Neural progenitor cell (in vitro differentiated cells): ENCODE measurements at regions not wholly inside any gene's neighbourhood (a gene's known extent, or its start where the extent isn't known, plus 50 kb on each side); places are given as distances from the start of the nearest gene placed in this dataset.

Source experiments
- DNase-seq: peaks from one replicate; pipeline ENCODE4 v3.0.0-alpha.2; 2016; ENCODE audit warnings: low spot score
- H2AFZ ChIP-seq: fragments of 200-600 bp; sonication (generic); replicated peaks from 2 replicates; pipeline ENCODE4 v1.6.1; 2016; ENCODE audit warnings: antibody characterized with exemption
- H3F3A ChIP-seq: fragments of 200-600 bp; sonication (generic); 2 replicates; pipeline ENCODE4 v1.6.1; 2016; ENCODE audit warnings: antibody characterized with exemption, low read depth
- H3K27ac ChIP-seq: fragments of 200-600 bp; sonication (generic); 2 replicates; pipeline ENCODE4 v1.5.1; 2016; ENCODE audit warnings: mild to moderate bottlenecking
- H3K27me3 ChIP-seq: fragments of 200-600 bp; sonication (generic); 2 replicates; pipeline ENCODE4 v1.6.1; 2016; ENCODE audit warnings: mild to moderate bottlenecking, moderate library complexity
- H3K36me3 ChIP-seq: fragments of 200-600 bp; sonication (generic); 2 replicates; pipeline ENCODE4 v1.5.1; 2016
- H3K4me1 ChIP-seq: fragments of 200-600 bp; sonication (generic); 2 replicates; pipeline ENCODE4 v1.6.1; 2016; ENCODE audit warnings: mixed run types
- H3K4me2 ChIP-seq: fragments of 200-600 bp; sonication (generic); 2 replicates; pipeline ENCODE4 v1.6.1; 2016
- H3K4me3 ChIP-seq: fragments of 200-600 bp; sonication (generic); 2 replicates; pipeline ENCODE4 v1.5.1; 2016
- H3K79me2 ChIP-seq: fragments of 200-600 bp; sonication (generic); 2 replicates; pipeline ENCODE4 v1.6.1; 2016; ENCODE audit warnings: low read depth
- H3K9ac ChIP-seq: fragments of 200-600 bp; sonication (generic); 2 replicates; pipeline ENCODE4 v1.6.1; 2016
- H3K9me3 ChIP-seq: fragments of 200-600 bp; sonication (generic); 2 replicates; pipeline ENCODE4 v1.5.1; 2016; ENCODE audit warnings: low read depth
- H4K20me1 ChIP-seq: fragments of 200-600 bp; sonication (generic); 2 replicates; pipeline ENCODE4 v1.6.1; 2016; ENCODE audit warnings: low read depth
- H3K27ac Mint-ChIP-seq: 3 replicates; pipeline ENCODE4 v1.8.0; 2021; ENCODE audit warnings: mixed read lengths
- H3K27me3 Mint-ChIP-seq: 2 replicates; pipeline ENCODE4 v1.8.0; 2022; ENCODE audit warnings: low read depth, mild to moderate bottlenecking, inconsistent platforms, moderate library complexity, mixed read lengths; ENCODE audit not compliant: insufficient read depth
- H3K36me3 Mint-ChIP-seq: 3 replicates; pipeline ENCODE4 v1.8.0; 2021; ENCODE audit warnings: mixed read lengths
- H3K4me1 Mint-ChIP-seq: 3 replicates; pipeline ENCODE4 v1.8.0; 2021; ENCODE audit warnings: mixed read lengths
- H3K4me3 Mint-ChIP-seq: 3 replicates; pipeline ENCODE4 v1.8.0; 2021; ENCODE audit warnings: mild to moderate bottlenecking, moderate library complexity, mixed read lengths
- H3K9me3 Mint-ChIP-seq: 3 replicates; pipeline ENCODE4 v1.8.0; 2020; ENCODE audit warnings: mixed read lengths
- EZH2 ChIP-seq: fragments of 200-600 bp; sonication (generic); IDR thresholded peaks from 2 replicates; pipeline ENCODE4 v1.6.1; 2017; ENCODE audit warnings: antibody characterized with exemption, mild to moderate bottlenecking, moderate library complexity
- EZH2phosphoT487 ChIP-seq: fragments of 200-600 bp; sonication (generic); IDR thresholded peaks from 2 replicates; pipeline ENCODE4 v1.6.1; 2017; ENCODE audit warnings: antibody characterized with exemption
- TF ChIP-seq, protein P1 (sequence below): fragments of 200-600 bp; sonication (generic); IDR thresholded peaks from 2 replicates; pipeline ENCODE4 v1.5.1; 2017; ENCODE audit warnings: antibody characterized with exemption, mild to moderate bottlenecking

- H3K27ac ChIP-seq, result no peak overlapping the region
- Mint-ChIP-seq H3K27me3 (no peaks in the 10 kb centered on the region), H3K4me3 (no peak overlapping the region), H3K9me3 (peaks cover 4% of the 10 kb centered on the region), H3K27ac (no peak overlapping the region), H3K36me3 (no peaks in the 10 kb centered on the region), H3K4me1 (peaks cover 5% of the 10 kb centered on the region)
- H3K36me3 ChIP-seq, result no peaks in the 10 kb centered on the region
- H3K79me2 ChIP-seq, result no peaks in the 10 kb centered on the region
- DNase-seq, result no peak
- TF ChIP-seq, protein P1, sequence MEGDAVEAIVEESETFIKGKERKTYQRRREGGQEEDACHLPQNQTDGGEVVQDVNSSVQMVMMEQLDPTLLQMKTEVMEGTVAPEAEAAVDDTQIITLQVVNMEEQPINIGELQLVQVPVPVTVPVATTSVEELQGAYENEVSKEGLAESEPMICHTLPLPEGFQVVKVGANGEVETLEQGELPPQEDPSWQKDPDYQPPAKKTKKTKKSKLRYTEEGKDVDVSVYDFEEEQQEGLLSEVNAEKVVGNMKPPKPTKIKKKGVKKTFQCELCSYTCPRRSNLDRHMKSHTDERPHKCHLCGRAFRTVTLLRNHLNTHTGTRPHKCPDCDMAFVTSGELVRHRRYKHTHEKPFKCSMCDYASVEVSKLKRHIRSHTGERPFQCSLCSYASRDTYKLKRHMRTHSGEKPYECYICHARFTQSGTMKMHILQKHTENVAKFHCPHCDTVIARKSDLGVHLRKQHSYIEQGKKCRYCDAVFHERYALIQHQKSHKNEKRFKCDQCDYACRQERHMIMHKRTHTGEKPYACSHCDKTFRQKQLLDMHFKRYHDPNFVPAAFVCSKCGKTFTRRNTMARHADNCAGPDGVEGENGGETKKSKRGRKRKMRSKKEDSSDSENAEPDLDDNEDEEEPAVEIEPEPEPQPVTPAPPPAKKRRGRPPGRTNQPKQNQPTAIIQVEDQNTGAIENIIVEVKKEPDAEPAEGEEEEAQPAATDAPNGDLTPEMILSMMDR, result no peak
- TF ChIP-seq EZH2 (no peak), EZH2phosphoT487 (no peak)
- H3K9me3 ChIP-seq, result no peaks in the 10 kb centered on the region
- no peaks in the 10 kb centered on the region for H4K20me1 ChIP-seq
- H2AFZ ChIP-seq, result no peak overlapping the region
- no peak overlapping the region for H3K4me3 ChIP-seq
- no peaks in the 10 kb centered on the region for H3K4me1 ChIP-seq
- H3K9ac ChIP-seq, result no peak overlapping the region
- H3K4me2 ChIP-seq, result no peak overlapping the region
- no peaks in the 10 kb centered on the region for H3K27me3 ChIP-seq
- no peaks in the 10 kb centered on the region for H3F3A ChIP-seq
Measured at GRCh38 chr2:215493376-215493775, 57.5 kb upstream of the FN1 start.

DNA sequence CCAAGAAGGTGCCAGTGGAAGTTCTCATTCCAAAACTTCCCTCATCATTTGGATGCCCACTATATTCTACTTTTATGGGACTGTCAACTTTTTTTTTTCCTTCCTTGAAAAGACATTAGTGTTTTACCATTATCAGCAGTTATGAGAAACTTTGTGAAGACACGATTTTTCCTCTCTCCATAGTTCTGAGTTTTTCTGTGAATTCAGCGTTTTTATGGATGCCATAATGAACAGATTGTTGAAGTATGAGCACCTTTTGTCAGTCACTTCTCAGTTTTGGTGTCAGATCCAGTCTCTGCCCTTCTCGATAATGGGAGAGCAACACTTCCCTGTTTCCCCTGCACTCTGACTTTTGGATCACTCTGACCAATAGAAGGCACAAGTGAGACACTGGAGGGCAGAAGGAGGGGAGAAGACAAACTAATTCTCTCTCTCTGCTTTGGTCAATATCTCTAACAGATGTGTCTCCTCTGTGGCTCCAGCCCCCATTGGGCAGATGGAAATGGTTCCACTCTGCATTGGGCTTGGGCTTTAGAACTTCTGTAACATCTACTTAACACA, 53.5 kb upstream of the FN1 start:
- DNase-seq, result no peak
- Histone ChIP-seq H3F3A (no peaks in the 10 kb centered on the region), H4K20me1 (no peaks in the 10 kb centered on the region), H3K27me3 (no peaks in the 10 kb centered on the region), H3K9ac (no peak overlapping the region), H3K4me1 (no peaks in the 10 kb centered on the region), H3K27ac (no peak overlapping the region), H3K4me2 (no peak overlapping the region), H3K4me3 (no peak overlapping the region), H3K79me2 (no peaks in the 10 kb centered on the region), H3K9me3 (no peaks in the 10 kb centered on the region), H3K36me3 (no peaks in the 10 kb centered on the region), H2AFZ (no peak overlapping the region)
- Mint-ChIP-seq H3K9me3 (no peaks in the 10 kb centered on the region), H3K4me3 (no peak overlapping the region), H3K36me3 (no peaks in the 10 kb centered on the region), H3K4me1 (no peaks in the 10 kb centered on the region), H3K27ac (no peak overlapping the region), H3K27me3 (no peaks in the 10 kb centered on the region)
- no peak for TF ChIP-seq EZH2phosphoT487
- TF ChIP-seq EZH2, result no peak
- TF ChIP-seq, protein P1, result no peak

- no peaks in the 10 kb centered on the region for H3K79me2 ChIP-seq
- H3K27ac ChIP-seq, result no peak overlapping the region
- no peaks in the 10 kb centered on the region for H3K9me3 ChIP-seq
- H3K27ac Mint-ChIP-seq, result no peak overlapping the region
- no peak overlapping the region for H3K4me2 ChIP-seq
- H2AFZ ChIP-seq, result no peak overlapping the region
- H3K9ac ChIP-seq, result no peak overlapping the region
- no peaks in the 10 kb centered on the region for H3K36me3 ChIP-seq
- H3K27me3 ChIP-seq, result no peaks in the 10 kb centered on the region
- H3K4me3 Mint-ChIP-seq, result no peak overlapping the region
- H3K4me1 ChIP-seq, result no peaks in the 10 kb centered on the region
- TF ChIP-seq, protein P1, result no peak
- TF ChIP-seq EZH2phosphoT487, result no peak
- no peak for TF ChIP-seq EZH2
- H3K4me3 ChIP-seq, result no peak overlapping the region
- no peak for DNase-seq
- no peaks in the 10 kb centered on the region for H3K9me3 Mint-ChIP-seq
- no peaks in the 10 kb centered on the region for H3F3A ChIP-seq
- H3K27me3 Mint-ChIP-seq, result no peaks in the 10 kb centered on the region
- H4K20me1 ChIP-seq, result no peaks in the 10 kb centered on the region
- H3K4me1 Mint-ChIP-seq, result no peaks in the 10 kb centered on the region
- H3K36me3 Mint-ChIP-seq, result no peaks in the 10 kb centered on the region
Measured at GRCh38 chr2:215487002-215487372, 51.1 kb upstream of the FN1 start.
